SIG-M5 treated with dmso at 0.1 percent for 504 hours (cell line): ENCODE measurements at regions not wholly inside any gene's neighbourhood (a gene's known extent, or its start where the extent isn't known, plus 50 kb on each side); places are given as distances from the start of the nearest gene placed in this dataset.

Source experiments
- DNase-seq: peaks from one replicate; lab custom pipeline; 2025; ENCODE audit not compliant: unreplicated experiment; lab: John Stamatoyannopoulos, UW

GRCh38 chr2:181114021-181114420 lies 133.6 kb downstream of the UBE2E3 start:
- no peak for DNase-seq

DNA sequence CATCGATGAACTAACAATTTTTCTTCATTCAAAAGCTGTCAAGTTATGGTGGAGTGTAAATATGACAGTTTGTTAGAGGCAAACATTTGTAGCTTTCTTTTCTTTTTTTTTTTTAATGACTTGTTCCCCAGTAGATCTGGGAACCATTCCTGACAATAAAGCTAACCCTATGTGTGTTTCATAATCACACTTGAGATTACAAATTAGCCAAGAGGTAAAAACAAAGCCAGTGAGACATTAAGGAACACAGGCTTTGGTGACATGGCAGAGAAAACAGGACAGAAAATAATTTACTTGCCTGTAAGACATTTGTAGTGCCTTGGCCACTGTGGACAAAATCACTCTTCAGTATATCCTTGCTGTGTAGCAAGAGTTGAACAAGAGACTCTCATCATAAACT lies 135.9 kb downstream of the UBE2E3 start:
- no peak for DNase-seq

DNA sequence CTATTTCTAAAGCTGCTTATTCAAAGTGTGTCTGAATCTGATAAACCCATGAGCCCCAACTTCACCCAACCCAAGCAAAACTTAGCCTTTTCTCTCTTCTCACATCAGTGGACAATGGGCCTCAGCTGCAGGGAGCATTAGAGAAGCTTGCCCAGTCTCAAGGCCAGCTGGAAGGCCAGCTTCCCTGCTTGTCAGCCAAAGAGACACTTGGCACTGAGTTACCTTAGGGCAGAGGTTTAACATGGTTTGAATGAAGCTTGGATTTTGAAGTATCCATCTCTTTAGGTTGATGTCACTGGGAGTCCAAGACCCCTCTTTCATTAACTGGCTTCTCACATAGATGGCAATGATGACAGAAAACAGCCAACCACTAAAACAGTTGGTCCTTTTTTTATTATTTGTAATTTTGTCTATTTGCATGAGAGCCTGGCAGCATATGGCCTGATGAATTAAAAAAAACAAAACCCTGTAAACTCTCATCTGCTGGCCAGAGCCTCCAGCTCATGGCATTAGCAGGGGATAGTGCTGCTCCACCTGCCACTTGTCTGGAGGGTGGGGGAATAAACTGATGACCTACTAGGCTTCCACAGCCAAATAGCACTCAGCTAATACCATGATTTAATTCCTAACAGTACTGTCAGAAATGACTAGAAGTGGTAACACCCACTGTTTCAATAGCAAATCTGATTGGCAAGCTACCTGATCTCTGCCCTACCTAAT lies 137.0 kb downstream of the UBE2E3 start:
- no peak for DNase-seq

DNA sequence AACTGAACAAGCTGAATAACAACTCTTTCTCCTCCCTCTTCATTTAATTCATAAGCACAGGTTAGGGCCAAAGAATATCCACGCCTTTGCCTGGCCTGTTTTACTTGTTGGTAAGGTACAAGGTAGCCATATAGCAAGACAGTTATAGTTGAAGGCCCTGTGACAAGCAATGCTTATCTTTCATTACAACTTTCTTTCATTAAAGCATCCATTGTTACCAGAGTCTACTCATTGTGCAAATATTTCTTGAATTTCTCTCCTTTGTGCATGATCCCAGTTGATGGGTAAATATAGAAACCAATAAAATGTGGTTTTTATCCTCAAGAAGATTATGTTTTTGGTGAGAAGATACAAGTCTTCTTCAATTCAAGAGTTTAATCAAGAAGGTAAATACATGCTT lies 140.2 kb downstream of the UBE2E3 start:
- no peak for DNase-seq

DNA sequence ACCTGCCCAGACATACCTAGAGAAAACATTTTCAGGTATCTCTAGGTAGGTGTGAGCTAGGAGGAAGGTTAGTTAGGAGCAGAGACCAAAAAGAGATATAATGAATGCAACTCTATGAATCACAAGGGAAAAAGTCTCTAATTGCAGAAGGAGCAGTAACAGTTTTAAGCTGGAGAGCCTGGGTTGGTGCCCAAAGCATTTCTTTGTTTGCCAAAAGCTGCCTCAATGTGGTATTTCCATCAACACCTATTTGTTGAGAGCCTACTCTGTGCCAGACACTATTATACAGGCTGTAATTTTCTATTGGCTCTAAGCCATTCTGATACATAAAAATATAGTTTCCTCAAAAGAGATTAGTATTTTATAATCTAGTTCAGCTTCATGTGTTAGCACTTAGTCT lies 141.6 kb downstream of the UBE2E3 start:
- no peak for DNase-seq

DNA sequence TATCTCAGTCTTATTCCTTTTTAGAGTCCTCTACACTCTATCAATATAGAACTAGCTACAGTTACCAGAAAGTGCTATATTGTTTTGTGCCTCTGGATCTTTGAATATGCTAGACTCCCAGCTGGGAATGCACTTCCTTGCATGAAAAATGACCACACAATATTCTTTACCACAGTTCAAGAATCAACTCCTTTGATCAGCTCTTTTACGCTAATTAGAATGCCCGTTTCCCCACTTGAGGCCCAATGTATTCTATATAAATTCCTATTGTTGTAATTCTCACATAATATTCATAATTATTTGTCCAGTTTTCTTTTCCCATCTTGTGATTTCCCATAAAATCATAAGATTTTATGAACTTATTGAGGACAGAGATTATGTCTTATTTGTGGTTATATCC lies 142.2 kb downstream of the UBE2E3 start:
- DNase-seq, result no peak

DNA sequence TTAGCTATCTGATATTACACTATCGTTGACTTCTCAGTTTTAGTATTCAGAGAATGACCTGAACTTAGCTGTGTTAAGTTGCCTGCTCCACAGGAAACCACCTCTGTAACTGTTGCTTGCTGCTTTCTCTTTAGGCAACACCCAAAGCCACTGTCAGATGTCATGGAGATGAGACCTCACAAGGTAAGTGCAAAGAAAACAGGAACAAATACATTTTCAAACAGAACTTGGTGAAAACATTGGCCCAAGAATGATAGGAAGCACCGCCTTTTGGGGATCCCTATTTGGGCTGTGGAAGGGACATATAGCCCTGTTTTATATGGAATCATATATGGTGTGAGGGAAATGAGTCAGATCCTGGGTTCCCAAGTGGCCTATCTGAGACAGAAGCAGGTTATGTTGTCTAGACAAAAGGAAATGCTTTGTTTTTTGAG lies 143.4 kb downstream of the UBE2E3 start:
- peak; percentile 61 for DNase-seq

DNA sequence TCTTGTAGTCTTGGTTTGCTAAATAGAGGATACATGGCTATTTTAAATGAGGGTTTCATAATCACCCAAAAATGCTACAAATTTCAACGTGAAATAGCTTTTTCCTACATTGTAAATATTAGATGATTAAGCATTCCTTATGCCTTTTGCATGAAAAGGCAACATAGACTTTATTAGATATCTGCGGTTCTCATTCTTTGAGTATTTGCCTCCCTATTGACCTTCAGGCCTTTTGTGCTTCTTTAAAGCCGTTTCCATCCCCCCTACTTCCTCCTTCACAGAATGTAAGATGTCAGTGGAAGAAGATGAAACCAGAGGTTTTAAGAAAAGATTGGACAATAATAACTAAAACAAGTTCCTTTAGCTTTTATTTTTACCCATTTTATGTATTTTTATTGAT lies 144.1 kb downstream of the UBE2E3 start:
- DNase-seq, result peak; percentile 12

- no peak for DNase-seq
Observed at GRCh38 chr2:181125359-181125758, 145.0 kb downstream of the UBE2E3 start.

- DNase-seq, result no peak
Observed at GRCh38 chr2:181126311-181126868, 146.0 kb downstream of the UBE2E3 start.

- DNase-seq, result no peak
Observed at GRCh38 chr2:181128199-181128598, 147.8 kb downstream of the UBE2E3 start.

GRCh38 chr2:181129364-181130056 lies 149.1 kb downstream of the UBE2E3 start:
- DNase-seq, result no peak

GRCh38 chr2:181130686-181131085 lies 150.3 kb downstream of the UBE2E3 start:
- DNase-seq, result no peak

GRCh38 chr2:181131584-181131983 lies 151.2 kb downstream of the UBE2E3 start:
- DNase-seq, result no peak

DNA sequence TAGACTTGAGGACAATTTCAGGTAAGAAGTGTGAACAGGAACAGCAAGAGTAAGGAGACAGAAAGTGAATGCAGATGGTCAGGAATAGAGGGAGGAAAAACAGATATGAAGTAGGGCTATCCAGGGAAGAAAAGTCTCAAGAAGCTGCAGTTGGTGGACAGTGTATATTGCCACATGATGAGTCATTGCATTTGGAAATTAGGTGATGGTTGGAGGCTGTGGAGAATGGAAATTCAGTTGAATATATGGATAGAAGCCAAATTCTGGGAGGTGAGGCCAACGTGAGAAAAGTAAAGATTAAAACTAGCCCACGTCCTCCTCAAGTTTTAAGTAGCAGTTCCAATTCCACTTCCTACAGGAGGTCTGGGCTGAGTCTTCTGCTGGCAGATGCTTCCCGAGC lies 158.4 kb downstream of the UBE2E3 start:
- no peak for DNase-seq

DNA sequence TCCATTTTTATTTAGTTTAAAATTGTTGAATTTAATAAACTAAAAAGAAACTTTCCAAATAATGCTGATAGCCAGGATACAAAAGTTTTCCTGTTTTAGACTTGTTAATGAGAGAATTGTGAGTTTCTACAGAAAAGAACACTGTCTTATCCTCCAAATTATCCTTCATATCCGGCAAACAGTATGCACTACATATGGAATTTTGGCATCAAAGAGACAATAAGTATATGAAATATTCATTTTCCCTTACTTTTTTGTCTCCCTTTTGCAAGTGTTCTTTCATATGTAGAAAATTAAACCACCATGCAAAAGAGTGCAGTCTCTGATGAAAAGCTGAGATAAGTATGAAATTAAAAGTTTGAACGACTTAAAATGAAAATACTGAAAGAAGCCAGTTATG lies 159.4 kb downstream of the UBE2E3 start:
- no peak for DNase-seq

- no peak for DNase-seq
Observed at GRCh38 chr2:181140414-181140813, 160.0 kb downstream of the UBE2E3 start.

- no peak for DNase-seq
Observed at GRCh38 chr2:181140928-181141327, 160.5 kb downstream of the UBE2E3 start.

DNA sequence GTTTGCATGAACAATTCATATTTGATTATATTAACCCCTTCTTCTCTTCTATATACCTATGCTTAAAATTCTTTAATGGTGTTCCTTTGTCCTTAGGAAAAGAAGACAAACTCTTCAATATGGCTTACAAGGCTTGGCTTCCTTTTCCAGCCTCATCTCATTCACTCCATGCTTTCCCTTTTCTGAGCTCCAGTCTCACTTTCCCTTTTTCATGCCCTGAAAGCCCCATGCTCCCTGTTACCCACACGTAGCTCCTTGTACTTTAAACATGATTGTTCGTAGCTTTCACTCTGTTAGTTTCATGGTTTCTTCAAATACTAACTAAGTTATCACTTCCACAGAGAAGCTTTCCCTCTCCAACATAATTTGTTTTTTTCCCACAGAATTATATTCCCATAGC lies 161.3 kb downstream of the UBE2E3 start:
- DNase-seq, result no peak

- DNase-seq, result no peak
Observed at GRCh38 chr2:181142514-181142913, 162.1 kb downstream of the UBE2E3 start.

GRCh38 chr2:181143790-181144300 lies 163.4 kb downstream of the UBE2E3 start:
- DNase-seq, result no peak

GRCh38 chr2:181145645-181146044 lies 165.2 kb downstream of the UBE2E3 start:
- no peak for DNase-seq
